Superior temporal gyrus (tissue), 1 donor: ENCODE measurements at regions not wholly inside any gene's neighbourhood (a gene's known extent, or its start where the extent isn't known, plus 50 kb on each side); places are given as distances from the start of the nearest gene placed in this dataset.

Source experiments
- DNase-seq: peaks from one replicate; pipeline ENCODE4 v3.0.0-alpha.2; 2016; ENCODE audit errors: extremely low spot score

- no peak for DNase-seq
These were observed 187.6 kb downstream of the PCSK1 start for GRCh38 chr5:96245140-96246091.

- DNase-seq, result no peak
These were observed 188.4 kb downstream of the PCSK1 start for GRCh38 chr5:96244696-96245095.

GRCh38 chr5:96243862-96244261 is 189.2 kb downstream of the PCSK1 start:
- DNase-seq, result no peak

GRCh38 chr5:96243203-96243602 is 189.8 kb downstream of the PCSK1 start:
- DNase-seq, result no peak

- no peak for DNase-seq
These were observed 190.5 kb downstream of the PCSK1 start for GRCh38 chr5:96242571-96242970.

GRCh38 chr5:96236831-96237230 is 196.2 kb downstream of the PCSK1 start:
- DNase-seq, result no peak

- no peak for DNase-seq
These were observed 197.0 kb downstream of the PCSK1 start for GRCh38 chr5:96236051-96236450.

- no peak for DNase-seq
These were observed 197.8 kb downstream of the PCSK1 start for GRCh38 chr5:96235008-96235910.

GRCh38 chr5:96232602-96233001 is 200.4 kb downstream of the PCSK1 start:
- no peak for DNase-seq

- peak; percentile 24 for DNase-seq
These were observed 203.9 kb downstream of the PCSK1 start for GRCh38 chr5:96229188-96229587.

GRCh38 chr5:96228408-96228807 is 204.6 kb downstream of the PCSK1 start:
- no peak for DNase-seq

GRCh38 chr5:96227957-96228356 is 205.1 kb downstream of the PCSK1 start:
- no peak for DNase-seq

GRCh38 chr5:96226941-96227552 is 206.0 kb downstream of the PCSK1 start:
- DNase-seq, result peak; percentile 66

- no peak for DNase-seq
These were observed 210.9 kb downstream of the PCSK1 start for GRCh38 chr5:96222129-96222528.

GRCh38 chr5:96220610-96221390 is 212.2 kb downstream of the PCSK1 start:
- no peak for DNase-seq

- DNase-seq, result no peak
These were observed 213.3 kb downstream of the PCSK1 start for GRCh38 chr5:96219580-96220281.

GRCh38 chr5:96218653-96219052 is 214.4 kb downstream of the PCSK1 start:
- no peak for DNase-seq

- DNase-seq, result no peak
These were observed 218.4 kb downstream of the PCSK1 start for GRCh38 chr5:96214442-96215197.

GRCh38 chr5:96209829-96210228 is 223.2 kb downstream of the PCSK1 start:
- no peak for DNase-seq

GRCh38 chr5:96207420-96207819 is 225.6 kb downstream of the PCSK1 start:
- no peak for DNase-seq
